ENCODE measurements at regions not wholly inside any gene's neighbourhood (a gene's known extent, or its start where the extent isn't known, plus 50 kb on each side); places are given as distances from the start of the nearest gene placed in this dataset.

- H3K36me3 ChIP-seq (replicated peaks): no peaks in the 10 kb centered on the region
- TF ChIP-seq, protein P1, sequence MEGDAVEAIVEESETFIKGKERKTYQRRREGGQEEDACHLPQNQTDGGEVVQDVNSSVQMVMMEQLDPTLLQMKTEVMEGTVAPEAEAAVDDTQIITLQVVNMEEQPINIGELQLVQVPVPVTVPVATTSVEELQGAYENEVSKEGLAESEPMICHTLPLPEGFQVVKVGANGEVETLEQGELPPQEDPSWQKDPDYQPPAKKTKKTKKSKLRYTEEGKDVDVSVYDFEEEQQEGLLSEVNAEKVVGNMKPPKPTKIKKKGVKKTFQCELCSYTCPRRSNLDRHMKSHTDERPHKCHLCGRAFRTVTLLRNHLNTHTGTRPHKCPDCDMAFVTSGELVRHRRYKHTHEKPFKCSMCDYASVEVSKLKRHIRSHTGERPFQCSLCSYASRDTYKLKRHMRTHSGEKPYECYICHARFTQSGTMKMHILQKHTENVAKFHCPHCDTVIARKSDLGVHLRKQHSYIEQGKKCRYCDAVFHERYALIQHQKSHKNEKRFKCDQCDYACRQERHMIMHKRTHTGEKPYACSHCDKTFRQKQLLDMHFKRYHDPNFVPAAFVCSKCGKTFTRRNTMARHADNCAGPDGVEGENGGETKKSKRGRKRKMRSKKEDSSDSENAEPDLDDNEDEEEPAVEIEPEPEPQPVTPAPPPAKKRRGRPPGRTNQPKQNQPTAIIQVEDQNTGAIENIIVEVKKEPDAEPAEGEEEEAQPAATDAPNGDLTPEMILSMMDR (IDR thresholded peaks at IDR 0.05; ENCODE audit: low read depth, low read length, missing control alignments): no peak
- in situ Hi-C loops (cut with HindIII; ENCODE audit: low pct_ligation_motif_present, low sequenced_read_pairs): no loop called here
- DNase-seq: no peak
- H3K27me3 ChIP-seq (replicated peaks): no peaks in the 10 kb centered on the region
- H3K27ac ChIP-seq: no peak overlapping the region
- H3K4me3 ChIP-seq (ENCODE audit: low read depth, low read length): no peak overlapping the region
These were observed 266.3 kb upstream of the OLFM3 start for GRCh38 chr1:102262994-102263393.

- Histone ChIP-seq H3K27ac (no peak overlapping the region), H3K27me3 (replicated peaks) (no peaks in the 10 kb centered on the region), H3K4me3 (ENCODE audit: low read depth, low read length) (no peak overlapping the region), H3K36me3 (replicated peaks) (no peaks in the 10 kb centered on the region)
- TF ChIP-seq, protein P1 (IDR thresholded peaks at IDR 0.05; ENCODE audit: low read depth, low read length, missing control alignments): no peak
- no peak for DNase-seq
- in situ Hi-C loops (cut with HindIII; ENCODE audit: low pct_ligation_motif_present, low sequenced_read_pairs): no loop called here
These were observed 256.2 kb upstream of the OLFM3 start for GRCh38 chr1:102252731-102253505.

DNA sequence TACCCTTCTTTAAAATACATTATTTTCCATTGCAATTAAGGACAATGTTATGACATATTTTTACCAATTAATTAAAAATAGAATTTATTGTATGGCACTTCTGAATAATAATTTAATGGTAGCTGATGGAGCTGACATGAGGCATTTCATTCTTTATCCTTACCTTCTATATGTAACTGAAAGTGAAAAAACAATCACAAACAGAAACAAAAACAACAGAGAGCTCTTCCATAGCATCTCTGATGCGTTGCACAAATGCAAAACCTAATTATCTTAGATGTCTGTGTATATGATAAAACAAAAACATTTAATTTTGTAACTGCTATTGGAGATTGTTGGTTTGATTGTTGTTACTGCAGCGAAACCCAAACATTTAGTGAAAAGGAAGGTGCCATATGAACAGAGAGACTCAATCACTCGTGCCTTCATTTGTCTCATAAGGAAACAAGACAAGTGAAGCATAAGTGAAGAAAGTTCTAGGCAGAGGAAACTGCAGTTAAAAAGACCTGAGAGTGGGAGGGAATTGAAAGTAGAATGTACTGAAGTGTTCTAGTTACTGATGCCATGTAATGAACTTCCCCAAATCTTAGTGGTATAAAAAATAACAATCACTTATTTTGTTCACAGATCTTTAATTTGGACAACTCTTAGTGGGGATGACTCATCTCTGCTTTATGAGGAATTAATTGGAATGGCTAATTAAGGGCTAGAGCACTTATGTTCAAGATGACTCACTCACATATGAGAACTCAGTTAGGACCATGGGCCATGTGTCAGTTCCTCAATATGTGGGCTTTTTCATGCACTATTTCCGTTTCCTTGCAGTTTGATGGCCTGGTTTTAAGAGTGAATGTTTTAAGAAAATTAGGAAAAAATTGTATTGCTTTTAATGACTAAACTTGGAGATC lies 245.0 kb upstream of the OLFM3 start:
- in situ Hi-C loops (cut with HindIII; ENCODE audit: low pct_ligation_motif_present, low sequenced_read_pairs): no loop called here
- TF ChIP-seq, protein P1 (IDR thresholded peaks at IDR 0.05; ENCODE audit: low read depth, low read length, missing control alignments): no peak
- no peak for DNase-seq
- H3K27me3 ChIP-seq (replicated peaks): no peaks in the 10 kb centered on the region
- H3K4me3 ChIP-seq (ENCODE audit: low read depth, low read length): no peak overlapping the region
- no peaks in the 10 kb centered on the region for H3K36me3 ChIP-seq (replicated peaks)
- H3K27ac ChIP-seq: no peak overlapping the region

GRCh38 chr1:102239247-102239646 lies 242.5 kb upstream of the OLFM3 start:
- TF ChIP-seq, protein P1 (IDR thresholded peaks at IDR 0.05; ENCODE audit: low read depth, low read length, missing control alignments): no peak
- in situ Hi-C loops (cut with HindIII; ENCODE audit: low pct_ligation_motif_present, low sequenced_read_pairs): no loop called here
- Histone ChIP-seq H3K27ac (no peak overlapping the region), H3K27me3 (replicated peaks) (no peaks in the 10 kb centered on the region), H3K36me3 (replicated peaks) (no peaks in the 10 kb centered on the region), H3K4me3 (ENCODE audit: low read depth, low read length) (no peak overlapping the region)
- DNase-seq: no peak

GRCh38 chr1:102234753-102235359 lies 238.1 kb upstream of the OLFM3 start:
- Histone ChIP-seq H3K27me3 (replicated peaks) (no peaks in the 10 kb centered on the region), H3K4me3 (ENCODE audit: low read depth, low read length) (no peak overlapping the region), H3K36me3 (replicated peaks) (no peaks in the 10 kb centered on the region), H3K27ac (no peak overlapping the region)
- in situ Hi-C loops (cut with HindIII; ENCODE audit: low pct_ligation_motif_present, low sequenced_read_pairs): no loop called here
- DNase-seq: no peak
- TF ChIP-seq, protein P1 (IDR thresholded peaks at IDR 0.05; ENCODE audit: low read depth, low read length, missing control alignments): no peak
